K562 (cell line): ENCODE measurements at regions not wholly inside any gene's neighbourhood (a gene's known extent, or its start where the extent isn't known, plus 50 kb on each side); places are given as distances from the start of the nearest gene placed in this dataset.

Experiments
- ATAC-seq: fragments of 200-7000 bp; cut with Tn5 transposase; 3 replicates; pipeline ENCODE4 v1.9.1; 2020; ENCODE audit warnings: moderate library complexity
- BruUV-seq: library from RNA; stranded (reverse); fragments of 400-500 nt; replicated peaks from 2 replicates; lab custom pipeline; 2021; lab: Mats Ljungman, UMichigan
- CTCF ChIA-PET: fragments of 300-600 bp; formaldehyde crosslinking; extraction: SDS; loops from one replicate; lab custom pipeline; 2021; ENCODE audit warnings: low intra/inter-chr PET ratio; lab: Yijun Ruan, JAX
- POLR2A ChIA-PET: fragments of 300-600, 350-650 bp; sonication (Branson Sonifier 250); formaldehyde crosslinking; extraction: SDS; loops from one replicate; lab custom pipeline; 2021; ENCODE audit warnings: antibody characterized with exemption, inconsistent platforms; lab: Yijun Ruan, JAX
- DNase-seq, 4 experiments: peaks; one replicate each; pipeline versions ENCODE4 v3.0.0 to v3.0.0-alpha.2; 2011 to 2018; ENCODE audit warnings: low spot score in 3 of 4, mixed read lengths in 3 of 4; ENCODE audit errors: extremely low read depth in 1 of 4
- FAIRE-seq: peaks from 2 replicates; lab custom pipeline; 2011; peaks lifted over from hg19 to GRCh38; lab: Jason Lieb, UNC
- H2AFZ ChIP-seq: 2 replicates; pipeline ENCODE4 v1.6.0; 2011; ENCODE audit warnings: low read depth, low read length, control low read depth, inconsistent platforms
- H3K27ac ChIP-seq: fragments of 200-600 bp; 3 replicates; pipeline ENCODE4 v1.8.0; 2011; ENCODE audit warnings: low read depth, mild to moderate bottlenecking, control low read depth, inconsistent platforms, low read length, moderate library complexity, mixed read lengths; ENCODE audit errors: extremely low read depth
- H3K27me3 ChIP-seq, 2 experiments: fragments of 300-600 bp in 1 of 2; 2 replicates in 1 of 2; 3 replicates in 1 of 2; pipeline versions ENCODE4 v1.6.0 to v1.8.0; 2011; ENCODE audit warnings: inconsistent platforms in 2 of 2, low read length in 2 of 2, mild to moderate bottlenecking in 1 of 2, mixed read lengths in 1 of 2, moderate library complexity in 1 of 2; ENCODE audit not compliant: control insufficient read depth in 2 of 2, insufficient read depth in 2 of 2
- H3K36me3 ChIP-seq: fragments of 300-600 bp; 3 replicates; pipeline ENCODE4 v1.8.0; 2011; ENCODE audit warnings: mild to moderate bottlenecking, low read length, inconsistent platforms; ENCODE audit not compliant: control insufficient read depth, insufficient read depth
- H3K4me1 ChIP-seq, 2 experiments: fragments of 200-600 bp in 1 of 2; replicated peaks in 1 of 2; 2 replicates in 1 of 2; 3 replicates in 1 of 2; pipeline versions ENCODE4 v1.5.1 to v1.8.0; 2011; ENCODE audit warnings: inconsistent platforms in 2 of 2, low read length in 2 of 2, mild to moderate bottlenecking in 1 of 2, mixed read lengths in 1 of 2, moderate library complexity in 1 of 2; ENCODE audit not compliant: control insufficient read depth in 2 of 2, insufficient read depth in 2 of 2
- H3K4me2 ChIP-seq: 2 replicates; pipeline ENCODE4 v1.6.1; 2011; ENCODE audit warnings: low read length, control low read depth, inconsistent platforms, mixed read lengths; ENCODE audit not compliant: insufficient read depth
- H3K4me3 ChIP-seq: fragments of 200-600 bp; sonication (generic), shearing (Covaris generic); 2 replicates; pipeline ENCODE4 v1.5.1; 2016; ENCODE audit warnings: control low read depth, inconsistent platforms
- H3K79me2 ChIP-seq: fragments of 200-600 bp; 3 replicates; pipeline ENCODE4 v1.8.0; 2011; ENCODE audit warnings: low read length, inconsistent platforms; ENCODE audit not compliant: control insufficient read depth, insufficient read depth
- H3K9ac ChIP-seq, 2 experiments: 2 replicates each; pipeline versions ENCODE4 v1.6.0 to v1.6.1; 2011; ENCODE audit warnings: low read depth in 2 of 2, low read length in 2 of 2, control low read depth in 1 of 2, inconsistent platforms in 1 of 2, mild to moderate bottlenecking in 1 of 2, mixed read lengths in 1 of 2; ENCODE audit not compliant: insufficient read depth in 1 of 2
- H3K9me1 ChIP-seq: one replicate; pipeline ENCODE4 v1.6.0; 2011; ENCODE audit warnings: inconsistent platforms, mild to moderate bottlenecking, low read length, moderate library complexity; ENCODE audit not compliant: control insufficient read depth, insufficient read depth
- H3K9me3 ChIP-seq: replicated peaks from 2 replicates; pipeline ENCODE4 v1.5.1; 2011; ENCODE audit warnings: low read depth, low read length, inconsistent platforms; ENCODE audit not compliant: control insufficient read depth, insufficient read depth
- H4K20me1 ChIP-seq: replicated peaks from 2 replicates; pipeline ENCODE4 v1.6.1; 2011; ENCODE audit warnings: low read length, inconsistent platforms, mixed read lengths; ENCODE audit not compliant: control insufficient read depth, insufficient read depth
- ATF6 ChIP-seq: sonication (generic); formaldehyde crosslinking; IDR thresholded peaks from 2 replicates; pipeline ENCODE4 v1.4.0; 2020; ENCODE audit warnings: mild to moderate bottlenecking, missing genetic modification reagents
- HNRNPL ChIP-seq: fragments of 200-400 bp; formaldehyde crosslinking; IDR thresholded peaks from 2 replicates; pipeline ENCODE4 v1.6.1; 2017; ENCODE audit warnings: low read depth, mild to moderate bottlenecking, low read length
- KHSRP ChIP-seq: fragments of 450-650 bp; IDR thresholded peaks from 2 replicates; pipeline ENCODE4 v1.6.1; 2017
- PTBP1 ChIP-seq: fragments of 200-400 bp; formaldehyde crosslinking; IDR thresholded peaks from 2 replicates; pipeline ENCODE4 v1.6.1; 2017; ENCODE audit warnings: low read depth, low read length
- PURB ChIP-seq: sonication (generic); formaldehyde crosslinking; IDR thresholded peaks from 2 replicates; pipeline ENCODE4 v1.9.0; 2021; ENCODE audit warnings: low read depth, mild to moderate bottlenecking, missing genetic modification reagents
- RBFOX2 ChIP-seq: fragments of 200-400 bp; formaldehyde crosslinking; IDR thresholded peaks from 2 replicates; pipeline ENCODE4 v1.6.1; 2017; ENCODE audit warnings: low read depth, mild to moderate bottlenecking, low read length, moderate library complexity
- SREBF1 ChIP-seq: fragments of 150-350 bp; IDR thresholded peaks from 2 replicates; pipeline ENCODE4 v1.6.1; 2014; ENCODE audit warnings: antibody characterized with exemption, low read depth, low read length, borderline replicate concordance
- ZFP36 ChIP-seq: fragments of 150-350 bp; IDR thresholded peaks from 2 replicates; pipeline ENCODE4 v1.6.1; 2018; ENCODE audit warnings: low read length, low read depth; ENCODE audit not compliant: partially characterized antibody
- WGBS: fragments of 100-300 bp; shearing (Covaris generic); methylation state at CpG from one replicate; pipeline ENCODE4 v1.1.6; 2016; ENCODE audit warnings: low coverage, mixed read lengths; ENCODE audit not compliant: insufficient coverage; ENCODE audit errors: missing lambda C conversion rate; 5-methylcytosine and 5-hydroxymethylcytosine counted together
- in situ Hi-C: fragments of 300-500 bp; cut with MboI; formaldehyde crosslinking; loops from 4 replicates; pipeline ENCODE4 v1.15.0; 2018; ENCODE audit warnings: inconsistent platforms, mixed read lengths
- intact Hi-C: fragments of 100-400 bp; cut with micrococcal nuclease; formaldehyde crosslinking; loops from 2 replicates; pipeline ENCODE4 v1.14.2; 2022

DNA sequence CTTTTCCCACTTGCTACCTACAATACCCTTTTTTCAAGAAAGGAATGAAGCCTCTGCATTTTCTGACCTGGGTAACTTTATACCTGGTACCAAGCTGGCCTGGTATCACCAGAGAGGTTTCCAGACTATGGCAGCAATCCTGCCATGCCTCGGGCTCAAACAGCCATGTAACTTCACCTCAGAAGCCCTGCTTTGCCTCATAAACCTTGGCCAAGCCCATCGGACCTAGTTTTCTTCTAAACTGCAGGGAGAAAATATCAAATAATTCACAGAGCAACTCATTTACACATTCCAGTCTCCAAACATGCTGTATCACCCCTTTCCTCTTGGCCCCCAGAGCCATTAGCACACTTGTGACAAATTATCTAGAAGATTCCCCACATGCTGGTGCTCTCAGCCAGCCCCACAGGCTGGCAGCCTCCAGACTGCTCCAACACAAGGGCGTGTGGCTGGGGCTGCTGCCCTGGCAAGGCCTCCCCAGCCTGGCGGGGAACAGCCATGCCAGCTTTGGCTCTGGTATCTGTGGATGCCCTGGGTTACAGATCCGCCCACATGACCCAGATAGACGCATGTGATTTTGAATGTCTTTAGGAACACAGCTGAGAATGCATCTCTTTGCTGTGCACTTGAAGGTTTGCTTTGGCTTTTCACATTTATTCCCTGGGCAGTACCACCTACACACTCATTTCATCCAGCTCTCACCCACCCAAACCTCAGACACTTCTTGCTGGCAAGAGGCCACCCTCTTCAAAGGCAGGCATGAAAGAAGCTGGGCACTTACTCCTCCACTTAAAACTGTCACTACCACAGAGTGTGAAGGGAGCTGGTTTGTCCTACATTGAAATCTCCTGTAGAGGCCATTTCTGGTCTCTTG, 70.0 kb upstream of the BCAR3 start (continued):
- TF ChIP-seq ATF6 (CRISPR knock-in tag) = no peak
- no peak for TF ChIP-seq KHSRP
- no peak for TF ChIP-seq RBFOX2

DNA sequence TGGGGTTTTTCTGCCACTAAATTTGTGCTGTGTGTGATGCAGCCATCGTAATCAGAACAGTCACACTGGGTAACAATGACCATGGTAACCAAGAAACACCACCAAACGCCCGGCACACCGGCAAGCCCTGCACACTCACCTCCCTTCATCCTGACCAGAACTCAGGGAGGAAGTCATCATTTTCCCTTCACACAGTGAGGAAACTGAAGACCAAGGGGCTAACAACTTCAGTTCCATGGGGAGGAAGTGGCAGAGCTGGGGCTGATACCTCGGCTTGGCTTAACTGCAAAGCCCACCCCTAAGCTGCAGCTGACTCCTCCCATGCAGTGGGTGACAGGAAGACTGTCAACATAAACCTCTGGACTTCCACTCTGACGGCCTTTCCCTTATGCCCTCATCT, 69.3 kb upstream of the BCAR3 start:
- Histone ChIP-seq H4K20me1 (no peaks in the 10 kb centered on the region), H3K36me3 (no peaks in the 10 kb centered on the region), H3K27ac (no peak overlapping the region), H3K9ac (no peak overlapping the region), H3K4me2 (no peak overlapping the region), H3K4me3 (no peak overlapping the region), H3K9me1 (no peaks in the 10 kb centered on the region), H3K4me1 (no peaks in the 10 kb centered on the region), H2AFZ (no peak overlapping the region), H3K9me3 (no peaks in the 10 kb centered on the region; the same call in 1 of the 2 replicates), H3K79me2 (no peaks in the 10 kb centered on the region), H3K27me3 (peaks cover 3 to 20% of the 10 kb centered on the region in 2 experiments; a peak in 4 of 5 replicates)
- intact Hi-C loops = no loop called here
- FAIRE-seq (no peak), ATAC-seq (no peak), DNase-seq (no peak)
- POLR2A ChIA-PET = no interaction called here
- BruUV-seq = no TSS peak
- TF ChIP-seq SREBF1 = no peak
- no peak for TF ChIP-seq ZFP36
- TF ChIP-seq HNRNPL = no peak
- no peak for TF ChIP-seq PURB
- TF ChIP-seq PTBP1 = no peak
- WGBS = 0% methylated on average over 5 of the region's 6 CpGs
- CTCF ChIA-PET = no interaction called here
- in situ Hi-C loops = no loop called here
